Peyer's patch (tissue), 4 donors: ENCODE measurements at regions not wholly inside any gene's neighbourhood (a gene's known extent, or its start where the extent isn't known, plus 50 kb on each side); places are given as distances from the start of the nearest gene placed in this dataset.

ENCODE experiments used
- POLR2A ChIP-seq, 2 donors: fragments of 450-650 bp; IDR thresholded peaks; one replicate each; pipeline ENCODE4 v1.5.1; 2017; ENCODE audit warnings: antibody characterized with exemption in 2 of 2, mild to moderate bottlenecking in 2 of 2, moderate library complexity in 2 of 2
- TF ChIP-seq, protein P1 (sequence below), 6 experiments: fragments of 450-650 bp in 4 of 6; fragments of 200-600 bp in 2 of 6; sonication (generic) in 1 of 6; IDR thresholded peaks; one replicate each; pipeline ENCODE4 v1.5.1; 2017 to 2019; ENCODE audit warnings: antibody characterized with exemption in 6 of 6, mild to moderate bottlenecking in 3 of 6, moderate library complexity in 1 of 6

DNA sequence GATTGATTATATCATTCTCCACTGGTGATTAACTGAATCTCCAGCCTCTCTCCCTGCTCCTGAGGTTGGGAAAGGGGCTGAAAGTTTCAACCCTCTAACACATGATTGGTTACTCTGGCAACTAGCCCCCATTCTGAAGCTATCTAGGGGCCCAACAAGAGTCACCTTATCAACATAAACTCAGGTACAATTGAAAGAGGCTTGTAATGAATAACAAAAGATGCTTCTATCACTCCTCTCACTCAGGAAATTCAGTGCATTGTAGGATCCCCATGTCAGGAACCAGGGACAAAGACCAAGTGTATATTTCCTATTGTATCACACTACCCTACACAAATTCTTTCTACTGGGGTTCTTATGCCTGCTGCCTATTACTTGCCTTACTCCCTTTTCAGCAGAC, 123.9 kb upstream of the SLC13A1 start:
- TF ChIP-seq POLR2A (IDR thresholded peaks at IDR 0.05): no peak
- TF ChIP-seq, protein P1, sequence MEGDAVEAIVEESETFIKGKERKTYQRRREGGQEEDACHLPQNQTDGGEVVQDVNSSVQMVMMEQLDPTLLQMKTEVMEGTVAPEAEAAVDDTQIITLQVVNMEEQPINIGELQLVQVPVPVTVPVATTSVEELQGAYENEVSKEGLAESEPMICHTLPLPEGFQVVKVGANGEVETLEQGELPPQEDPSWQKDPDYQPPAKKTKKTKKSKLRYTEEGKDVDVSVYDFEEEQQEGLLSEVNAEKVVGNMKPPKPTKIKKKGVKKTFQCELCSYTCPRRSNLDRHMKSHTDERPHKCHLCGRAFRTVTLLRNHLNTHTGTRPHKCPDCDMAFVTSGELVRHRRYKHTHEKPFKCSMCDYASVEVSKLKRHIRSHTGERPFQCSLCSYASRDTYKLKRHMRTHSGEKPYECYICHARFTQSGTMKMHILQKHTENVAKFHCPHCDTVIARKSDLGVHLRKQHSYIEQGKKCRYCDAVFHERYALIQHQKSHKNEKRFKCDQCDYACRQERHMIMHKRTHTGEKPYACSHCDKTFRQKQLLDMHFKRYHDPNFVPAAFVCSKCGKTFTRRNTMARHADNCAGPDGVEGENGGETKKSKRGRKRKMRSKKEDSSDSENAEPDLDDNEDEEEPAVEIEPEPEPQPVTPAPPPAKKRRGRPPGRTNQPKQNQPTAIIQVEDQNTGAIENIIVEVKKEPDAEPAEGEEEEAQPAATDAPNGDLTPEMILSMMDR (IDR thresholded peaks at IDR 0.05): no peak
